WTC11 (cell line): ENCODE measurements at regions not wholly inside any gene's neighbourhood (a gene's known extent, or its start where the extent isn't known, plus 50 kb on each side); places are given as distances from the start of the nearest gene placed in this dataset.

Source experiments
- ATAC-seq: fragments of 200-7000 bp; cut with Tn5 transposase; 2 replicates; pipeline ENCODE4 v1.10.0; 2021; ENCODE audit warnings: mild to moderate bottlenecking, moderate library complexity
- CTCF ChIA-PET: fragments of 300-600 bp; sonication (Branson Sonifier 250); formaldehyde crosslinking; loops from one replicate; lab custom pipeline; 2021; ENCODE audit warnings: antibody characterized with exemption; lab: Charles Lee
- POLR2A ChIA-PET: fragments of 350-600 bp; sonication (Branson Sonifier 250); formaldehyde crosslinking; loops from one replicate; lab custom pipeline; 2021; ENCODE audit warnings: antibody characterized with exemption; lab: Charles Lee
- DNase-seq: peaks from one replicate; pipeline ENCODE4 v3.0.0; 2021; ENCODE audit warnings: low spot score
- H3K27ac Mint-ChIP-seq: 2 replicates; pipeline ENCODE4 v1.8.0; 2021; ENCODE audit warnings: mixed read lengths
- H3K27me3 Mint-ChIP-seq: 2 replicates; pipeline ENCODE4 v1.8.0; 2021; ENCODE audit warnings: low read depth, mild to moderate bottlenecking, moderate library complexity, mixed read lengths
- H3K36me3 Mint-ChIP-seq: 2 replicates; pipeline ENCODE4 v1.8.0; 2021; ENCODE audit warnings: mixed read lengths
- H3K4me1 Mint-ChIP-seq: 2 replicates; pipeline ENCODE4 v1.8.0; 2022; ENCODE audit warnings: mixed read lengths
- H3K4me3 Mint-ChIP-seq: 2 replicates; pipeline ENCODE4 v1.8.0; 2021; ENCODE audit warnings: mild to moderate bottlenecking, moderate library complexity, mixed read lengths
- H3K9me3 Mint-ChIP-seq: 2 replicates; pipeline ENCODE4 v1.8.0; 2021; ENCODE audit warnings: mixed read lengths
- ATF2 ChIP-seq: sonication (generic); formaldehyde crosslinking; IDR thresholded peaks from 2 replicates; pipeline ENCODE4 v1.8.1; 2022; ENCODE audit warnings: low read depth, missing genetic modification reagents, borderline replicate concordance
- CDX4 ChIP-seq: fragments of 250-450 bp; sonication (Bioruptor Pico); IDR thresholded peaks from 2 replicates; pipeline ENCODE4 v1.9.0; 2021; ENCODE audit warnings: moderate library complexity, mild to moderate bottlenecking, inconsistent platforms, borderline replicate concordance
- CREB1 ChIP-seq: sonication (generic); formaldehyde crosslinking; IDR thresholded peaks from 2 replicates; pipeline ENCODE4 v1.8.0; 2023; ENCODE audit warnings: mild to moderate bottlenecking, missing genetic modification reagents
- ELF4 ChIP-seq: sonication (generic); formaldehyde crosslinking; IDR thresholded peaks from 2 replicates; pipeline ENCODE4 v1.8.1; 2022; ENCODE audit warnings: low read depth, mild to moderate bottlenecking, moderate library complexity, missing genetic modification reagents
- EMX1 ChIP-seq: fragments of 250-450 bp; sonication (Bioruptor Pico); IDR thresholded peaks from 2 replicates; pipeline ENCODE4 v1.8.0; 2021; ENCODE audit warnings: mild to moderate bottlenecking
- ESRRA ChIP-seq: sonication (generic); formaldehyde crosslinking; IDR thresholded peaks from 2 replicates; pipeline ENCODE4 v1.8.1; 2022; ENCODE audit warnings: mild to moderate bottlenecking, missing genetic modification reagents, borderline replicate concordance
- FOXP1 ChIP-seq: sonication (generic); formaldehyde crosslinking; IDR thresholded peaks from 2 replicates; pipeline ENCODE4 v1.8.0; 2022; ENCODE audit warnings: missing genetic modification reagents, mild to moderate bottlenecking, moderate library complexity, borderline replicate concordance
- HMGXB4 ChIP-seq: sonication (generic); formaldehyde crosslinking; IDR thresholded peaks from 2 replicates; pipeline ENCODE4 v1.8.1; 2023; ENCODE audit warnings: mild to moderate bottlenecking, moderate library complexity, missing genetic modification reagents
- MLX ChIP-seq: sonication (generic); formaldehyde crosslinking; IDR thresholded peaks from 2 replicates; pipeline ENCODE4 v1.8.1; 2023; ENCODE audit warnings: mild to moderate bottlenecking, missing genetic modification reagents, moderate library complexity
- NR2C2 ChIP-seq: sonication (generic); formaldehyde crosslinking; IDR thresholded peaks from 2 replicates; pipeline ENCODE4 v1.8.0; 2022; ENCODE audit warnings: mild to moderate bottlenecking, missing genetic modification reagents
- OVOL2 ChIP-seq: fragments of 250-450 bp; sonication (Bioruptor Pico); IDR thresholded peaks from 2 replicates; pipeline ENCODE4 v1.9.0; 2021; ENCODE audit warnings: mild to moderate bottlenecking, borderline replicate concordance
- PREB ChIP-seq: sonication (generic); formaldehyde crosslinking; IDR thresholded peaks from 2 replicates; pipeline ENCODE4 v1.8.1; 2022; ENCODE audit warnings: mild to moderate bottlenecking, missing genetic modification reagents, moderate library complexity, borderline replicate concordance
- SMAD4 ChIP-seq: sonication (generic); formaldehyde crosslinking; IDR thresholded peaks from 2 replicates; pipeline ENCODE4 v1.8.0; 2022; ENCODE audit warnings: mild to moderate bottlenecking, missing genetic modification reagents
- TCF7 ChIP-seq: sonication (generic); formaldehyde crosslinking; IDR thresholded peaks from 2 replicates; pipeline ENCODE4 v1.8.0; 2022; ENCODE audit warnings: mild to moderate bottlenecking, low read depth, missing genetic modification reagents, moderate library complexity
- USF2 ChIP-seq: sonication (generic); formaldehyde crosslinking; IDR thresholded peaks from 2 replicates; pipeline ENCODE4 v1.8.1; 2023; ENCODE audit warnings: mild to moderate bottlenecking, missing genetic modification reagents, moderate library complexity
- ZNF138 ChIP-seq: sonication (generic); formaldehyde crosslinking; conservative IDR thresholded peaks from 2 replicates; pipeline ENCODE4 v1.8.1; 2022; ENCODE audit warnings: mild to moderate bottlenecking, moderate library complexity, missing genetic modification reagents
- ZNF425 ChIP-seq: fragments of 250-450 bp; sonication (Bioruptor Pico); conservative IDR thresholded peaks from 2 replicates; pipeline ENCODE4 v1.9.0; 2021; ENCODE audit warnings: mild to moderate bottlenecking
- ZNF512 ChIP-seq: sonication (generic); formaldehyde crosslinking; IDR thresholded peaks from 2 replicates; pipeline ENCODE4 v1.8.1; 2022; ENCODE audit warnings: missing genetic modification reagents, borderline replicate concordance
- ZNF532 ChIP-seq: fragments of 250-450 bp; sonication (Bioruptor Pico); IDR thresholded peaks from 2 replicates; pipeline ENCODE4 v1.9.0; 2021; ENCODE audit warnings: mild to moderate bottlenecking, borderline replicate concordance

GRCh38 chrX:42996861-42997260, 218.9 kb upstream of the PPP1R2C start (continued):
- TF ChIP-seq ZNF532 (CRISPR knock-in tag) (no peak), SMAD4 (CRISPR knock-in tag) (no peak), ESRRA (CRISPR knock-in tag) (no peak), ZNF425 (CRISPR knock-in tag) (no peak), USF2 (CRISPR knock-in tag) (no peak), HMGXB4 (CRISPR knock-in tag) (no peak), CDX4 (CRISPR knock-in tag) (no peak), TCF7 (no peak), NR2C2 (CRISPR knock-in tag) (no peak), CREB1 (CRISPR knock-in tag) (no peak)

GRCh38 chrX:43000121-43000520, 222.2 kb upstream of the PPP1R2C start:
- peaks cover 12% of the 10 kb centered on the region for H3K36me3 Mint-ChIP-seq
- DNase-seq (no peak), ATAC-seq (no peak)
- ChIA-PET CTCF (no interaction called here), POLR2A (no interaction called here)
- H3K9me3 Mint-ChIP-seq, result no peaks in the 10 kb centered on the region
- H3K4me1 Mint-ChIP-seq, result peaks cover 11% of the 10 kb centered on the region
- H3K27ac Mint-ChIP-seq, result no peak overlapping the region
- no peaks in the 10 kb centered on the region for H3K27me3 Mint-ChIP-seq
- no peak overlapping the region for H3K4me3 Mint-ChIP-seq
- TF ChIP-seq ZNF138 (CRISPR knock-in tag), result no peak
- TF ChIP-seq EMX1 (CRISPR knock-in tag), result no peak
- TF ChIP-seq FOXP1 (CRISPR knock-in tag), result no peak
- no peak for TF ChIP-seq USF2 (CRISPR knock-in tag)
- no peak for TF ChIP-seq OVOL2
- TF ChIP-seq ELF4 (CRISPR knock-in tag), result no peak
- no peak for TF ChIP-seq ATF2 (CRISPR knock-in tag)
- no peak for TF ChIP-seq MLX
- TF ChIP-seq ZNF512 (CRISPR knock-in tag), result no peak
- TF ChIP-seq PREB (CRISPR knock-in tag), result no peak
- no peak for TF ChIP-seq SMAD4 (CRISPR knock-in tag)
